ENCODE measurements at regions not wholly inside any gene's neighbourhood (a gene's known extent, or its start where the extent isn't known, plus 50 kb on each side); places are given as distances from the start of the nearest gene placed in this dataset.

DNA sequence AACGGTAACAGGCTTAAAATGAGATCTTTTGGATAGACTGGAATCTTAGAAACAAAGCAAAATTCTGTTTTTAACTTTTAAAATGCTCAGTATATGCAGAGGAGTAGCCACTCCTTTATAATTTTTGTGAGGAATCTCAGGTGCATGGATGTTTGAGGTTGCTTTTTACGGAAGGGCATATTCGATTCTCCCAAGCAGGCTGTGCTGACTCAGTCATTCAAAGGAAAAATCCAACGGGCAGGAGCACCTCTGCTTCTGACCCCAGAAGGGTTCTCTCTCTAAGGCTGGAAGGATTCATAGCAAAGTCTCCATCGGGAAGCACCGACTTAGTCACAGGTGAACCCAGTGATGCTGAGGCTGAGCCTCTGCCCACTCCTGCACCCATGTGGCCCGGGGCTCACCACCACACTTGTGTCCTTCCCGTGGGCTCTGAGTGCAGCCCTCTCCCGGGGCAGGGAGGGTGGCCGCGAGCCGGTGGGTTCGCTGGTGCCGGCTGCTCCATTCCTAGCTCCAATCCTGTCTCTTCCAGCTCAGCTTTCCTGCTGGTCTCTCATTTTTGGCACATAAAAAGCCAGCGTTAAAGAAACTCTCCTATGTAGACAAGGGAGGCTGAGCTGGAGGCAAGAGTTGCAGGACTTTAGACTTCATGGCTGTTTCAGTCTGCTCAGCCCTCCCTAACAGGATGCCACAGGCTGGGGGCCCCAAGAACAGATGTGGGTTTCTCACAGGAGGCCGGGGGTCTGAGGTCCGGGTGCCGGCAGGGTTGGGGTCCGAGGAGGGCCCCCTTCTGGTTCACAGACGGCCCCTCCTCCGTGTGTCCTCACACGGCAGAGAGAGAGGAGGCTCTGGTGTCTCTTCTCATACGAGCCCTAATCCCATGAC is 135.6 kb upstream of the LPCAT1 start:
- TF ChIP-seq FOXK2 (IDR thresholded peaks at IDR 0.05) (no peak), BHLHE40 (IDR thresholded peaks at IDR 0.05; ENCODE audit: borderline replicate concordance) (no peak), ELF4 (IDR thresholded peaks at IDR 0.05) (no peak), SUZ12 (IDR thresholded peaks at IDR 0.05) (no peak), SP1 (IDR thresholded peaks at IDR 0.05) (no peak), ZNF384 (IDR thresholded peaks at IDR 0.05) (no peak), LEF1 (IDR thresholded peaks at IDR 0.05; ENCODE audit: borderline replicate concordance) (no peak), FOXM1 (IDR thresholded peaks at IDR 0.05; ENCODE audit: borderline replicate concordance) (no peak), TARDBP (IDR thresholded peaks at IDR 0.05) (no peak), NFRKB (IDR thresholded peaks at IDR 0.05) (no peak), HDGF (IDR thresholded peaks at IDR 0.05; ENCODE audit: borderline replicate concordance) (no peak), FOXA1 (IDR thresholded peaks at IDR 0.05) (no peak)
- TF ChIP-seq, protein P1, sequence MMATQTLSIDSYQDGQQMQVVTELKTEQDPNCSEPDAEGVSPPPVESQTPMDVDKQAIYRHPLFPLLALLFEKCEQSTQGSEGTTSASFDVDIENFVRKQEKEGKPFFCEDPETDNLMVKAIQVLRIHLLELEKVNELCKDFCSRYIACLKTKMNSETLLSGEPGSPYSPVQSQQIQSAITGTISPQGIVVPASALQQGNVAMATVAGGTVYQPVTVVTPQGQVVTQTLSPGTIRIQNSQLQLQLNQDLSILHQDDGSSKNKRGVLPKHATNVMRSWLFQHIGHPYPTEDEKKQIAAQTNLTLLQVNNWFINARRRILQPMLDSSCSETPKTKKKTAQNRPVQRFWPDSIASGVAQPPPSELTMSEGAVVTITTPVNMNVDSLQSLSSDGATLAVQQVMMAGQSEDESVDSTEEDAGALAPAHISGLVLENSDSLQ (IDR thresholded peaks at IDR 0.05): no peak
